HepG2 (cell line): ENCODE measurements at regions not wholly inside any gene's neighbourhood (a gene's known extent, or its start where the extent isn't known, plus 50 kb on each side); places are given as distances from the start of the nearest gene placed in this dataset.

Experiments
- CTCF ChIP-seq: sonication (generic); formaldehyde crosslinking; IDR thresholded peaks from 2 replicates; pipeline ENCODE4 v1.5.0; 2020; ENCODE audit warnings: mild to moderate bottlenecking, missing genetic modification reagents, moderate library complexity
- HNRNPK ChIP-seq: fragments of 200-400 bp; formaldehyde crosslinking; IDR thresholded peaks from 2 replicates; pipeline ENCODE4 v1.6.1; 2018; ENCODE audit warnings: low read length, low read depth, moderate library complexity, mild to moderate bottlenecking; ENCODE audit not compliant: poor library complexity, severe bottlenecking
- SNAPC5 ChIP-seq: sonication (generic); formaldehyde crosslinking; IDR thresholded peaks from 2 replicates; pipeline ENCODE4 v1.8.1; 2023; ENCODE audit warnings: mild to moderate bottlenecking, missing genetic modification reagents, borderline replicate concordance
- SP4 ChIP-seq: sonication (generic); formaldehyde crosslinking; IDR thresholded peaks from 2 replicates; pipeline ENCODE4 v1.8.1; 2023; ENCODE audit warnings: mild to moderate bottlenecking, missing genetic modification reagents
- ZBTB4 ChIP-seq: sonication (generic); formaldehyde crosslinking; IDR thresholded peaks from 2 replicates; pipeline ENCODE4 v1.4.0; 2020; ENCODE audit warnings: missing genetic modification reagents, mild to moderate bottlenecking, borderline replicate concordance

GRCh38 chr5:67371924-67372323 is 175.3 kb upstream of the CD180 start:
- TF ChIP-seq CTCF (CRISPR knock-in tag): no peak
- TF ChIP-seq SNAPC5 (CRISPR knock-in tag): no peak
- TF ChIP-seq ZBTB4 (CRISPR knock-in tag): no peak
- TF ChIP-seq SP4 (CRISPR knock-in tag): no peak
- no peak for TF ChIP-seq HNRNPK
